Endothelial cell of umbilical vein (primary cell): ENCODE measurements at regions not wholly inside any gene's neighbourhood (a gene's known extent, or its start where the extent isn't known, plus 50 kb on each side); places are given as distances from the start of the nearest gene placed in this dataset.

Experiments used
- BruUV-seq: library from RNA; stranded (reverse); fragments of 400-500 nt; replicated peaks from 2 replicates; lab custom pipeline; 2021; lab: Mats Ljungman, UMichigan
- CTCF ChIA-PET: fragments of 300-600, 350-600 bp; sonication (Branson Sonifier 250); formaldehyde crosslinking; loops from one replicate; lab custom pipeline; 2021; ENCODE audit warnings: antibody characterized with exemption, inconsistent platforms; lab: Charles Lee
- POLR2A ChIA-PET: fragments of 300-600, 350-600 bp; sonication (Branson Sonifier 250); formaldehyde crosslinking; loops from one replicate; lab custom pipeline; 2021; ENCODE audit warnings: antibody characterized with exemption, inconsistent platforms; lab: Charles Lee
- DNase-seq: peaks from one replicate; pipeline ENCODE4 v3.0.0-alpha.2; 2011; ENCODE audit warnings: low read depth, low spot score
- FAIRE-seq: peaks from 2 replicates; lab custom pipeline; 2011; peaks lifted over from hg19 to GRCh38; lab: Jason Lieb, UNC
- H2AFZ ChIP-seq: 2 replicates; pipeline ENCODE4 v1.6.0; 2012; ENCODE audit warnings: low read depth, low read length, control low read depth, inconsistent platforms
- H3K27ac ChIP-seq: 2 replicates; pipeline ENCODE4 v1.5.1; 2011; ENCODE audit warnings: low read depth, mild to moderate bottlenecking, control low read depth, low read length, moderate library complexity; ENCODE audit not compliant: insufficient read depth
- H3K27me3 ChIP-seq, 2 experiments: 2 replicates each; pipeline versions ENCODE4 v1.6.0 to v1.6.1; 2011; ENCODE audit warnings: low read length in 2 of 2, mixed read lengths in 1 of 2; ENCODE audit not compliant: control insufficient read depth in 2 of 2, insufficient read depth in 2 of 2
- H3K36me3 ChIP-seq, 2 experiments: 2 replicates in 1 of 2; 3 replicates in 1 of 2; pipeline ENCODE4 v1.5.1; 2011; ENCODE audit warnings: low read length in 2 of 2, mild to moderate bottlenecking in 1 of 2, moderate library complexity in 1 of 2; ENCODE audit not compliant: control insufficient read depth in 2 of 2, insufficient read depth in 2 of 2; ENCODE audit errors: extremely low read depth in 1 of 2
- H3K4me1 ChIP-seq: 3 replicates; pipeline ENCODE4 v1.5.1; 2011; ENCODE audit warnings: mild to moderate bottlenecking, low read length; ENCODE audit not compliant: control insufficient read depth, insufficient read depth; ENCODE audit errors: extremely low read depth
- H3K4me2 ChIP-seq: 2 replicates; pipeline ENCODE4 v1.6.1; 2011; ENCODE audit warnings: low read length, control low read depth, mixed read lengths; ENCODE audit not compliant: insufficient read depth
- H3K4me3 ChIP-seq, 3 experiments: fragments of 200-600 bp in 1 of 3; sonication (generic), shearing (Covaris generic) in 1 of 3; replicated peaks in 1 of 3; 2 replicates each; pipeline ENCODE4 v1.5.1; 2011 to 2016; ENCODE audit warnings: control low read depth in 3 of 3, low read length in 3 of 3, mild to moderate bottlenecking in 2 of 3, inconsistent platforms in 1 of 3, low read depth in 1 of 3, moderate library complexity in 1 of 3; ENCODE audit not compliant: insufficient read depth in 1 of 3
- H3K79me2 ChIP-seq: 2 replicates; pipeline ENCODE4 v1.6.0; 2012; ENCODE audit warnings: low read length, inconsistent platforms; ENCODE audit not compliant: control insufficient read depth, insufficient read depth
- H3K9ac ChIP-seq: replicated peaks from 2 replicates; pipeline ENCODE3; 2011; ENCODE audit warnings: low read length, control low read depth; ENCODE audit not compliant: insufficient read depth; ENCODE audit errors: extremely low read depth
- H3K9me1 ChIP-seq: replicated peaks from 3 replicates; pipeline ENCODE4 v1.6.0; 2011; ENCODE audit warnings: mild to moderate bottlenecking, low read length; ENCODE audit not compliant: control insufficient read depth, insufficient read depth; ENCODE audit errors: extremely low read depth
- H3K9me3 ChIP-seq: replicated peaks from 2 replicates; pipeline ENCODE4 v1.5.1; 2012; ENCODE audit warnings: low read length, inconsistent platforms; ENCODE audit not compliant: control insufficient read depth, insufficient read depth
- H4K20me1 ChIP-seq: replicated peaks from 2 replicates; pipeline ENCODE3; 2011; ENCODE audit warnings: mild to moderate bottlenecking, low read length; ENCODE audit not compliant: control insufficient read depth, insufficient read depth; ENCODE audit errors: extremely low read depth
- CTCF ChIP-seq, 2 donors: IDR thresholded peaks; 1 replicate in 1 of 2; 2 replicates in 1 of 2; pipeline ENCODE4 v1.5.1; 2011; ENCODE audit warnings: low read length in 2 of 2, mild to moderate bottlenecking in 2 of 2, moderate library complexity in 2 of 2, control low read depth in 1 of 2, inconsistent platforms in 1 of 2, low read depth in 1 of 2; ENCODE audit not compliant: insufficient read depth in 1 of 2; ENCODE audit errors: extremely low read depth in 1 of 2
- EZH2 ChIP-seq: IDR thresholded peaks from 2 replicates; pipeline ENCODE4 v1.6.1; 2012; ENCODE audit warnings: borderline replicate concordance, low read depth, mild to moderate bottlenecking, moderate library complexity, low read length, inconsistent platforms; ENCODE audit not compliant: severe bottlenecking
- FOS ChIP-seq: IDR thresholded peaks from 2 replicates; pipeline ENCODE4 v1.6.1; 2011; ENCODE audit warnings: mild to moderate bottlenecking, low read length, moderate library complexity, borderline replicate concordance; ENCODE audit not compliant: insufficient read depth
- GATA2 ChIP-seq: IDR thresholded peaks from 2 replicates; pipeline ENCODE4 v1.7.0; 2011; ENCODE audit warnings: low read depth, mild to moderate bottlenecking, moderate library complexity, mixed read lengths, low read length; ENCODE audit not compliant: insufficient read length, insufficient read depth
- JUN ChIP-seq: IDR thresholded peaks from 2 replicates; pipeline ENCODE4 v1.6.1; 2011; ENCODE audit warnings: borderline replicate concordance, low read depth; ENCODE audit not compliant: insufficient read length, insufficient read depth
- MAX ChIP-seq: IDR thresholded peaks from 2 replicates; pipeline ENCODE4 v1.6.1; 2011; ENCODE audit not compliant: insufficient read depth, insufficient read length
- MYC ChIP-seq: IDR thresholded peaks from one replicate; pipeline ENCODE4 v1.6.1; 2011; ENCODE audit warnings: mild to moderate bottlenecking, low read depth, low read length
- POLR2A ChIP-seq: IDR thresholded peaks from 2 replicates; pipeline ENCODE4 v1.6.1; 2012; ENCODE audit warnings: low read depth, mild to moderate bottlenecking, control low read depth, low read length
- dilution Hi-C: fragments of 300-500 bp; cut with MboI; formaldehyde crosslinking; loops from one replicate; pipeline ENCODE4 v1.15.0; 2019; ENCODE audit warnings: low sequenced_read_pairs; ENCODE audit not compliant: extremely low pct_ligation_motif_present
- intact Hi-C: fragments of 100-400 bp; cut with micrococcal nuclease; formaldehyde crosslinking; loops from one replicate; pipeline ENCODE4 v1.10.0; 2022

- Histone ChIP-seq H3K9me1 (no peaks in the 10 kb centered on the region), H3K79me2 (no peaks in the 10 kb centered on the region), H3K36me3 (no peaks in the 10 kb centered on the region), H4K20me1 (no peaks in the 10 kb centered on the region), H3K9ac (no peak overlapping the region), H3K27ac (no peak overlapping the region), H3K4me3 (no peak overlapping the region), H2AFZ (no peak overlapping the region), H3K9me3 (no peaks in the 10 kb centered on the region), H3K4me1 (no peaks in the 10 kb centered on the region), H3K4me2 (no peak overlapping the region), H3K27me3 (no peaks in the 10 kb centered on the region)
- POLR2A ChIA-PET = no interaction called here
- TF ChIP-seq GATA2 (no peak), EZH2 (no peak), MYC (no peak), CTCF (IDR thresholded peaks at IDR 0.05; ENCODE audit: extremely low read depth in 1 of 2, insufficient read depth in 1 of 2, low read depth in 1 of 2, low read length in 2 of 2) (no peak), POLR2A (no peak), MAX (no peak), FOS (no peak), JUN (no peak)
- intact Hi-C loops = no loop called here
- CTCF ChIA-PET = no interaction called here
- dilution Hi-C loops = no loop called here
- FAIRE-seq (no peak), DNase-seq (no peak)
- BruUV-seq = no TSS peak
These were observed 536.7 kb upstream of the MMS22L start for GRCh38 chr6:97819710-97820109.
